CD14-positive monocyte (primary cell): ENCODE measurements at regions not wholly inside any gene's neighbourhood (a gene's known extent, or its start where the extent isn't known, plus 50 kb on each side); places are given as distances from the start of the nearest gene placed in this dataset.

Source experiments
- DNase-seq, 3 donors: peaks; one replicate each; pipeline ENCODE4 v3.0.0-alpha.2; 2011 to 2022
- H2AFZ ChIP-seq: 2 replicates; pipeline ENCODE4 v1.6.0; 2012; ENCODE audit warnings: mild to moderate bottlenecking, low read depth, low read length, inconsistent platforms; ENCODE audit not compliant: insufficient read depth, poor library complexity, severe bottlenecking
- H3K27ac ChIP-seq, 2 donors: 1 replicate in 1 of 2; 2 replicates in 1 of 2; pipeline ENCODE4 v1.5.1; 2012 to 2013; ENCODE audit warnings: low read length in 2 of 2, control low read depth in 1 of 2, inconsistent platforms in 1 of 2, low read depth in 1 of 2, mild to moderate bottlenecking in 1 of 2
- H3K27me3 ChIP-seq, 2 donors: one replicate each; pipeline versions ENCODE4 v1.6.0 to v1.6.1; 2011 to 2013; ENCODE audit warnings: low read length in 2 of 2; ENCODE audit not compliant: control insufficient read depth in 2 of 2, insufficient read depth in 2 of 2
- H3K36me3 ChIP-seq, 2 donors: replicated peaks in 1 of 2; 1 replicate in 1 of 2; 2 replicates in 1 of 2; pipeline versions ENCODE4 v1.5.1 to v1.6.1; 2012 to 2013; ENCODE audit warnings: low read length in 2 of 2, control low read depth in 1 of 2, inconsistent platforms in 1 of 2, mild to moderate bottlenecking in 1 of 2; ENCODE audit not compliant: insufficient read depth in 2 of 2, control insufficient read depth in 1 of 2
- H3K4me1 ChIP-seq, 2 donors: 1 replicate in 1 of 2; 2 replicates in 1 of 2; pipeline versions ENCODE4 v1.5.1 to v1.6.1; 2012 to 2013; ENCODE audit warnings: low read length in 2 of 2, control low read depth in 1 of 2, inconsistent platforms in 1 of 2, mild to moderate bottlenecking in 1 of 2, moderate library complexity in 1 of 2; ENCODE audit not compliant: insufficient read depth in 2 of 2, control insufficient read depth in 1 of 2
- H3K4me2 ChIP-seq: replicated peaks from 2 replicates; pipeline ENCODE3; 2012; ENCODE audit warnings: low read length, moderate library complexity, mild to moderate bottlenecking; ENCODE audit not compliant: poor library complexity, severe bottlenecking; ENCODE audit errors: extremely low read depth
- H3K4me3 ChIP-seq, 3 experiments: fragments of 200-600 bp in 1 of 3; sonication (generic) in 1 of 3; replicated peaks in 1 of 3; 1 replicate in 2 of 3; 2 replicates in 1 of 3; pipeline ENCODE4 v1.5.1; 2011 to 2013; ENCODE audit warnings: low read length in 3 of 3, mild to moderate bottlenecking in 3 of 3, control low read depth in 2 of 3, low read depth in 2 of 3, inconsistent platforms in 1 of 3, moderate library complexity in 1 of 3
- H3K79me2 ChIP-seq: 2 replicates; pipeline ENCODE4 v1.6.0; 2012; ENCODE audit warnings: mild to moderate bottlenecking, control low read depth, inconsistent platforms, low read length, moderate library complexity; ENCODE audit not compliant: insufficient read depth
- H3K9ac ChIP-seq: 2 replicates; pipeline ENCODE4 v1.6.0; 2017; ENCODE audit warnings: low read length, mild to moderate bottlenecking; ENCODE audit not compliant: insufficient read depth, poor library complexity, severe bottlenecking
- H3K9me3 ChIP-seq, 2 donors: replicated peaks in 1 of 2; 1 replicate in 1 of 2; 2 replicates in 1 of 2; pipeline versions ENCODE4 v1.5.1 to v1.6.1; 2012 to 2013; ENCODE audit warnings: low read length in 2 of 2, control low read depth in 1 of 2; ENCODE audit not compliant: control insufficient read depth in 1 of 2, insufficient read depth in 1 of 2
- H4K20me1 ChIP-seq: 2 replicates; pipeline ENCODE4 v1.6.0; 2012; ENCODE audit warnings: mild to moderate bottlenecking, low read length, control low read depth, moderate library complexity; ENCODE audit not compliant: insufficient read depth
- H3K27ac Mint-ChIP-seq, 7 donors: one replicate each; pipeline ENCODE4 v1.8.0; 2020; ENCODE audit warnings: mild to moderate bottlenecking in 7 of 7, mixed read lengths in 7 of 7, moderate library complexity in 6 of 7, inconsistent platforms in 2 of 7
- H3K27me3 Mint-ChIP-seq, 3 donors: one replicate each; pipeline ENCODE4 v1.8.0; 2021 to 2022; ENCODE audit warnings: low read depth in 3 of 3, mild to moderate bottlenecking in 3 of 3, mixed read lengths in 3 of 3, moderate library complexity in 3 of 3, inconsistent platforms in 1 of 3
- H3K36me3 Mint-ChIP-seq, 2 donors: one replicate each; pipeline ENCODE4 v1.8.0; 2020; ENCODE audit warnings: mixed read lengths in 2 of 2, inconsistent platforms in 1 of 2, mild to moderate bottlenecking in 1 of 2
- H3K4me1 Mint-ChIP-seq: one replicate; pipeline ENCODE4 v1.8.0; 2020; ENCODE audit warnings: mild to moderate bottlenecking, mixed read lengths
- H3K4me3 Mint-ChIP-seq, 2 donors: one replicate each; pipeline ENCODE4 v1.8.0; 2020; ENCODE audit warnings: mild to moderate bottlenecking in 2 of 2, mixed read lengths in 2 of 2, moderate library complexity in 1 of 2
- H3K9me3 Mint-ChIP-seq, 7 donors: one replicate each; pipeline ENCODE4 v1.8.0; 2020 to 2022; ENCODE audit warnings: mixed read lengths in 7 of 7, mild to moderate bottlenecking in 6 of 7, moderate library complexity in 6 of 7, inconsistent platforms in 2 of 7
- CTCF ChIP-seq: fragments of 200-600 bp; IDR thresholded peaks from one replicate; pipeline ENCODE4 v1.8.0; 2022; ENCODE audit warnings: antibody characterized with exemption, mild to moderate bottlenecking
- WGBS: methylation state at CpG from one replicate; pipeline ENCODE4 v1.1.5; 2013; ENCODE audit warnings: missing lambda C conversion rate; ENCODE audit not compliant: insufficient coverage; 5-methylcytosine and 5-hydroxymethylcytosine counted together
- intact Hi-C, 2 donors: fragments of 100-400 bp; cut with micrococcal nuclease; formaldehyde crosslinking; loops; one replicate each; pipeline versions ENCODE4 v1.15.0 to v1.15.1; 2023

- no peaks in the 10 kb centered on the region for H3K36me3 ChIP-seq
- H3K27me3 ChIP-seq: no peaks in the 10 kb centered on the region
- intact Hi-C loops: no loop called here
- no peaks in the 10 kb centered on the region for H3K36me3 Mint-ChIP-seq
- DNase-seq: no peak
- peaks cover 0 to 2% (median 0%) of the 10 kb centered on the region in 7 donors for H3K9me3 Mint-ChIP-seq
- no peak overlapping the region for H2AFZ ChIP-seq
- TF ChIP-seq CTCF: no peak
- no peak overlapping the region for H3K4me3 ChIP-seq
- no peak overlapping the region for H3K9ac ChIP-seq
- 100% methylated on average over 2 of the region's 3 CpGs for WGBS
- no peak overlapping the region for H3K4me2 ChIP-seq
- no peaks in the 10 kb centered on the region for H3K79me2 ChIP-seq
- no peak overlapping the region for H3K27ac Mint-ChIP-seq
- H3K4me1 ChIP-seq: no peaks in the 10 kb centered on the region
- H3K27me3 Mint-ChIP-seq: no peaks in the 10 kb centered on the region
- no peaks in the 10 kb centered on the region for H3K4me1 Mint-ChIP-seq
- no peak overlapping the region for H3K27ac ChIP-seq
- H3K9me3 ChIP-seq: no peaks in the 10 kb centered on the region
- no peak overlapping the region for H3K4me3 Mint-ChIP-seq
- H4K20me1 ChIP-seq: no peaks in the 10 kb centered on the region
Observed at GRCh38 chr1:239301251-239301650, 85.1 kb upstream of the CHRM3 start.

DNA sequence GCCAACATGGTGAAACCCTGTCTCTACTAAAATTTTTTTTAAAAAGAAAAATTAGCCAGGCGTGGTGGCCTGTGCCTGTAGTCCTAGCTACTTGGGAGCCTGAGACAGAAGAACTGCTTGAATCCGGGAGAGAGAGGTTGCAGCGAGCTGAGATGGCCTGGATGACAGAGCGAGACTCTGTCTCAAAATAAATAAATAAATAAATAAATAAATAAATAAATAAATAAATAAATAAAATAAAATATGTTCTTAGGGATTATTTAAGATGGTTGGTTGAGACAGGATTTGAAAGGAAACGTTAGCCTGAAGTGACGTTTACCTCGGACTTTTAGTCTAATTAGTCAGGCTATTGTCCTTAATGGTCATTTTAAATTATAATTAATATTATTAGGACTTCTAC, 88.5 kb upstream of the CHRM3 start:
- Histone ChIP-seq H3K4me2 (no peak overlapping the region), H3K27me3 (no peaks in the 10 kb centered on the region), H3K36me3 (no peaks in the 10 kb centered on the region), H2AFZ (no peak overlapping the region), H3K9ac (no peak overlapping the region), H4K20me1 (no peaks in the 10 kb centered on the region), H3K9me3 (no peaks in the 10 kb centered on the region), H3K4me3 (no peak overlapping the region), H3K79me2 (no peaks in the 10 kb centered on the region), H3K4me1 (no peaks in the 10 kb centered on the region), H3K27ac (no peak overlapping the region)
- no peak for TF ChIP-seq CTCF
- Mint-ChIP-seq H3K9me3 (peaks cover 0 to 8% (median 0%) of the 10 kb centered on the region in 7 donors), H3K27me3 (no peaks in the 10 kb centered on the region), H3K36me3 (no peaks in the 10 kb centered on the region), H3K4me1 (no peaks in the 10 kb centered on the region), H3K27ac (no peak overlapping the region), H3K4me3 (no peak overlapping the region)
- intact Hi-C loops: no loop called here
- WGBS: no CpG with 5 or more reads among the region's 7 CpGs
- DNase-seq: no peak
